MV-4-11 (cell line): ENCODE measurements at regions not wholly inside any gene's neighbourhood (a gene's known extent, or its start where the extent isn't known, plus 50 kb on each side); places are given as distances from the start of the nearest gene placed in this dataset.

Experiments used
- DNase-seq: peaks from one replicate; lab custom pipeline; 2025; lab: John Stamatoyannopoulos, UW

DNA sequence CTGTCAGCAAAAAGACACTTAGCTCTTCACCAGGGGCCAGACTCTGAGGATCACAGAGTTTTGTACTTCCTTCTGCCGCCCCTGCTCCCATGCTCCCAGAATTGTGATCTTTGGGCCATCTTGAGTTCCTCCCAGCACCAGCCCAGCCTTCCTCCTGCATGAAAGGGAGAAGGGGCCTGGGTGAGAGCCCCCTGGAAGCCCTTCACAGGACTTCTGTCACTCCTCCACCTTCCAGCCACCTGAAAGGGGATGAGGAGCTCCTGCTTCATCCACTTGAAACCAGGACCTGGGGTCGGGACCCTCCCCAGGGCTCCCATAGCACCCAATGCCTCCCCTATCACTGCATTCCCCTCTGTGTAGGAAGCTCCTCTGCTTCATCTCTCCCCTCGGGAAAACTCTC lies 174.2 kb downstream of the BUD13 start:
- no peak for DNase-seq

DNA sequence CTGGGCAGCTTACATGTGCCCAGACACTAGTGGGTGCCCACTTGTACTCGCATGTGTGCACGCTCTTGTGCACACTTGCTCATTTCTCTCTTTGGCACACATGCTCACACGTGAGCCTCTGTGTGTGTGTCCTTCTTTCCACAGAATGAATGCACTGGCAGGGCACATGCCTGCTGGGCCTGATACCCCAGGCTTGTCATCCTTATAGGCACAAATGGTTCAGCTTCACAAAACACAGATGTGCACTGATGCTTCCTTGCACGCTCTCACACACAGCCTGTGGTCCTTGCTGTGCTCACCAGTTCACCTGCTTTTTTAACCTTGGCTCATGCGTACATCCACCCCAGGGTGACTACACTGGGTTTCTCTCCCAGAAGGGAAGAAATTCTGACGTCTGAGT lies 174.8 kb downstream of the BUD13 start:
- no peak for DNase-seq

DNA sequence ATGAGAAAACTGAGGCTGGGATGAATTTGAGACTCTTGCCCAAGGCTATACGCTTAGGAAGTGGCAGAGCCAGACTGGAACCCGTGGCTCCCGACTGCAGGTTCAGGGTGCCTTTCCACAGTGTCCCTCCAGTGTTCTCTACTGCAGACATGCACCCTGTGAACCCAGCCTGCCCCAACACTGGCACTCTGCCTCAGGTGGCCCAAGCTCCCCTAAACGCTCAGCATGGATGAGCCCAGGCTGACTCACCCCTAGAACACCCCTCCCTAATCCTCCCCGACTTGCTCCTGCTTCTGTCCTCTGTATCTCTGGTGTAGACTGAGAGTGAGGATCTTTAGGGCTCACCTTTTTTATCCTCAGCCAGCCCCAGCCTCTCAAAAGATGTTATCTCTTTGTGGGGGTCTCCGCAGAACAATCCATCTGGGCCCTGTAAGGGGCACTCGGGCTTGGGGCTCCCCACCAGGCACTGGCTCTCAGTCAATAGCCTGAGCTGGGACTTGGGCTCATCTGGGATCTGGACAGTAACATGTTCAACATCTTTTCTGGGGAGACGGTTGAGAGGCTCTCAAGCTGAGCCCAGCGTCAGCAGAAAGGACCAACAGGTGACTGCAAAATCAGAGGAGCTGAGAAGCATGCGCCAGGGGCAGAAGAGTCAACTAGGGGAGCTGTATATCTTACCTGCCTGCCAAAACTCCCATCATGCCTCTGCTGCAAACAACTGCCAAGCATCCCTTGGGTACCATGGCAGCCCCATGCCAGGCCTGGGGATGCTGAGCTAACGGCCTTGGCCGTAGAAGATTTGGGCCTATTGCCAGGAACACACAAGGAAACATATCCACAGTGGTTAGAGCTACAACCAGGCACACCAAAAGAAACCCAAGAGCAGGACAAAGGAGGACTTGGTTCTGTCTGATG lies 176.2 kb downstream of the BUD13 start:
- DNase-seq, result no peak

DNA sequence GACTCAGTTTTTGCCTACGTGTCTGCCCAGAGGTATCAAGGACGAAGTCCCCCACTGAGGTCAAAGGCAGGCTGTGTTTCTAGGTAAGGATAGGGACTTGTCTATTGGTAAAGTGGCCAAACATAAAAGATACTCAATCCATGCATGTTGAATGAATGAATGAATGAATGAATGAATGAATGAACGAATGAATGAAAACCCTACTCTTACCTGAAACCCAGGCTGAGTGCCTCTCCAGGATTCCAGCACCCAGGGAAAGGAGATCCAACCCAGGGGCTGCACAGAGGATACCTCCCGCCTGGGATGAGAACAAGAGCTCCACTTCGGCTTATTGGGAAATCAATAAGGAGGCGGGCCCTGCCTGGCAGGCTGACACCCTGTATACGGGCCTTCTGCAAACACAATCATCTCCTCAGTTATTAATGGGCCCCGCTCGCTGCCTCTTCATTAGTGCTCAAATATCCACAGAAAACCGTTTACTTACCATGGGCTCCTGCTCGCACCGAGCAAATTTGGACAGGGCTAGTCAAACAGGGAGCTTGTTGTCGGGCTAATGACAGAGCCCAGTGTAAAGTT lies 177.4 kb downstream of the BUD13 start:
- DNase-seq, result no peak

DNA sequence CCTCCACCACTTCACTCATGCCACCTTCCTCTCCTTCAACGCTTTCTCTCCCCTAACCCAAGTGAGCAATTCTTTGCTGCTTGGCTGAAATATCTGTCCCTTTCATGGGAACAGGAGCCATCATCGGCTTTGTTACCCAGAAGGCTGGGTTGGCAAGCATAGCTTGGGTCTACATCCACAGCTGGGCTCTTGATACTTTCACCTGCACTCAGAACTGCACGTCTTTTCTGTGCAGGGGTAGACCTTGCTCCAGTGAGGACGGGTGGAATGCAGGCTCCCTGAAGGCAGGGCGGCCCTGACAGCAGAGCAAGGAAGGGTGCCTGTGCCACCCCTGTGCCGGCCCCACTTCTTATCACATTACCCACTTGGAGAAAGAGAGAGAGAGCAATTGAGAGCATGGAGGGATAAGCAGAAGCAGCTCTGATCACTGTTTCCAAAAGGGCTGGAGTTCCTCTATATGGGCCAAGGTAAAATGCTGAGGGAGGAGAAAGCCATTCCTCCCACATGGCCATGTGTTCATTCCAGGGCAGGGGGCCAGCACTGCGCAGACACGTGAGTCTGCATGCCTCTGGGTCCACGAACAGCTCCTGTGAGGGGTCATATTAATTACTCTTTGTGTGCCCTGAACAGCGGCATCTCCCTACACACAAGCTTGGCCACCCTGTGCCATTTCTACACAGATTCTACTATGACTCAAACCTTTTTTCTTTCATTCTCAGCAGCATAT lies 181.8 kb downstream of the BUD13 start:
- DNase-seq, result no peak

DNA sequence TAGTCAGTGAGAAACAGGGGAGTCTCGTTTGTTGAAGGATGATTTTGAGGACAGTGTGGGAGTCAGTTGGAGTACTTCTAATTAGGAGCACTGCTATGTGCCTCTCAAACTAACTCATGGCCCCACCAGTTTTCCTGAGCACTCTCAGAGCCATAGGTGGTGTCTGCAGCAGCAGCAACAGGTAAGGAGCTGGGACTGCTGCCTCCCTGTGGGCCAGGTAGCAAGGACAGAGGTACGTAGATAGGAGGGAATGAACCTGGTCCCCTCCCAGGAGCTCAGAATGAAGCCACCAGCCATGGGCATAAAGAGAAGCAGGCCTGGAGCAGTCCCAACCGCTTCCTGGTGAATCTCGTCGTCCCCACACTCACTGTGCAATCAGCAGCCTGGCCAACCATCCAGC lies 183.4 kb downstream of the BUD13 start:
- DNase-seq, result no peak

DNA sequence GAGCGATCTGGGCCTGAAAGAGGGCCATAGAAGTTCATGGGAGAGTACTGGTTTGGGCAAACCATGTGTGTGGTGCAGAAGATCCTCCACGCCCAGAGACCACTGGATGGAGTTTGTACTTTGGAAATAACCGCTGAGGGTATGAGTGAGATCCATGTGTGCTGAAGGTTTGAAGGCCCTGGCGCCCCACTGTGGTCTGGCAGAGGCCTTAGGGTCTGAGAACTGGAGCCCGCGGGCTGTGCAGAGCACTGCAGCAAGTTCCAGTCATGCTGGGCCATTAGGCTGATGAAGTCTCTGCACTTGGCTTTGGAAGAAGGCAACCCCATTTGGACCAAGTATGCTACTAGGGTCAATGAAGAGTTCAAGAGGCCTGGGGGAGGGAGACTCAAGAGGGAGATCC lies 186.4 kb downstream of the BUD13 start:
- DNase-seq, result no peak

DNA sequence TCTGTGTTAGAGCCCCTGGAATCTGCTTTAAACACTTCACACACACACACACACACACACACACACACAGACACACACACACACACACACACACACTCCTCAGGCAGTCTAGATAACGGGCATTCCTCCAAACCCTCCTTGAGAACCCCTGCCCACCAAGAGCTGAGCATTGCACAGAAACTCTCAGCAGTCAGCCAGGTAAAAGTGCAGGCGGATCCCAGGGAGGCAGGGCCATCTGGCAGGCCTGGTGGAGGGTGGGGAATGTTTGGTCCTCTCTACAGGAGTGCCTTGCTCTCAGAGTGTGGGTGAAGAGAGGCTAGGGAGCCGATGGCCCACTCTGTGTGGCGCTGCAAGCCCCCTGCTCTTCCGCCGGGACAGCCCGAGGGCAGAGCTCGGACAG lies 190.2 kb downstream of the BUD13 start:
- DNase-seq, result no peak

DNA sequence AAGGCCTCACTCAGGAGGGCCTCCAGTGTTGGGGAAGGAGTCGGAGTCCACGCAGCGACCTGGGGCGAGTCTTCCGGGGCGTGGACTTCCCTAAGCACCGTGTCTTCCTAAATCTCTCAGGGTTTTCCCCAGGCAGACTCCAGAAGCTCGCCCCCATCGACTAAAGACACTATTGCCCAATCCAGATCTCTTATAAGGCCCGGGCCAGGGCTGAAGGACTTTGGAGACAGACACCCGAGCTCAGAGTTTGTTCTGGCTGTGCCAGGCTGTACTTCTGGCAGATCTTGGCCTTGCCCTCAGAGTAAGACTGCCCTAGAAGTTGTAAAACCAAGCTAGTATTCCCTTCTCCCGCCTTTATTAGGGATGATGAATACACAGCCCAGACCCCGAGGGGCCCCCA lies 191.4 kb downstream of the BUD13 start:
- DNase-seq, result no peak

DNA sequence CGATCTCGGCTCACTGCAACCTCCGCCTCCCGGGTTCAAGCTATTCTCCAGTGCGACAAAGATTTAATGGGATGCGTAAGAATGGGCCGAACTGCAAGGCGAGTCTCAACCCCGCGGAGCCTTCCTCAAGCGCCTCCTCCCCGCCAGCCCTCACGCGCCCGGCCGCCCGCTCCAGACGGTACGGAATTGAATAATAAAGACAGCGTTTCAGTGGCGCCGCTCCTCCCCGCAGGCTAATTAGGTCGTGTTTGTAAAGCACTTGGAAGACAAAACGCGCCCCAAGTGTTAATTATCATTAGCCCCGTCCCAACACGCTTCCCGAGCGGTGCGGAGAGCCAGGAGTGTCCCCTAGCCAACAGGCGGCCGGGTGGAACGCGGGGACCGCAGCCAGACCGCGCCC lies 192.0 kb downstream of the BUD13 start:
- DNase-seq, result no peak

DNA sequence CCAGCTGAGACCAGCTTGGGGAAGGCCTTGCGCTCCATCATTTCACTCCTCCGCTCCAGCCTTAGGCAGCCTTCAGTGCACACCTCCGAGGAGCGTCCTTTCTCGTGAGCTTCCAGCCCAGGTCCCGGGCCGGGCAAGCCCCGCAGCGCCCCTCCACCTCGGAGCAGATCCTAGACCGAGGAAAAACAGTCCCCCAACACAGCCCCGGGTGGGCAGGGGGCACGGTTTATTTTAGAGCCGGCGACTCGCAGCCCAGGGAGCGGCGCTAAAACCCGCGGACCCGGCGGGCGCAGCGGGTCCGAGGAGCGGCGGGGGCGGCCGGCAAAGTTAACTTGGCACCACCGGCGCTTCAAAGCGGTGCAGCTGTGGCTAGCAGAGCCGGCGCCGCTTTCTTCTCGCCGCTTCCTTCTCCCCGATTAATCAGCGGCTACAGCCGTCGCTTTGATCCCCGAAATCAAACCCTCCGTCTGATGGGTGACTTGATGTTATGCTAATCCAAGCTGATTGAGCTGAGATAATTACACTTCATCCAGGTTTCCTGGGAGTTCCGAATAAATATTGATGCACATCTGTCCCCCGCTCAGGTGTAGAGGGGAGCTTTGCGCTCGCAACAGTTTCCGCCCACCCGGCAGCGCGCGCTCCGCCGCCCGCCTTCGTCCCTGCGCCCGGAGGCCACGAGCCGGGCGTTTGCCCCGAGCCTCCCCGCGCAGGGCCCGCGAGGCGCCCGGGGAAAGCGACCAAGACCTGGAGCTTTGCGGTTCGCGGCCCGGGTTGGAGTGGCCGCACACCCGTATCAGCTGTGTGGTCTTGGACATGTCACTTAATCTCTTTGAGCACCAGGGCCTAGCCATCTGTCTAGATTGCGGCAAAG lies 192.7 kb downstream of the BUD13 start:
- DNase-seq, result no peak

DNA sequence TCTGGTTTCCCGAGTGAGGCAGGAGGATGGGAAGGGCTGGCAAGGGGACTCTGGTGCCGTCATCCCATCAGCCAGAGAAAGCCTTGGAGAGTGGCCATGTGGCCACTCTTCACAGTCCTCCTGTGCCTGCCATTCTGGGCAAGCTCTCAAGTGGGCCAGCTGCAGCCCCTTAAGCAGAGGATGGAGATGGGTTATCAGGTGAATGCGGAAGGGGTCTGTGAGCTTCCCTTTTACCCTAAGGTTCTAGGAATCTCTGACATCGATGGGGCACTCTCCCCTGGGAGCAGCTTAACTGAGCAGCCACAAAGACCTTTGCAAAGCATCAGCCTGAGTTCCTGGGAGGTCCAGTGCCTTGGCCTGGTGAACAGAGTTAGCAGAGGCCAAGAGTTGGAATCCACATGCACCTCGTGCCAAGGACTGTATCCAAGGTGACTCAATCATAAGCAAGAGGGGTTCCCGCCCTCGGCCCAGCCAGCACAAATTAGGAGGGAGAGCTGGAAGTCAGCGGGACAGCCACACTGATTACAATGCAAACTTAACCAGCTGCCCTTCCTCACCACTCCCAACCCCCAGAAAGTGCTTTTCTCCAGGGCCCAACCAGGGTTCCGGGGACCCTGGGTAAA lies 193.6 kb downstream of the BUD13 start:
- no peak for DNase-seq

DNA sequence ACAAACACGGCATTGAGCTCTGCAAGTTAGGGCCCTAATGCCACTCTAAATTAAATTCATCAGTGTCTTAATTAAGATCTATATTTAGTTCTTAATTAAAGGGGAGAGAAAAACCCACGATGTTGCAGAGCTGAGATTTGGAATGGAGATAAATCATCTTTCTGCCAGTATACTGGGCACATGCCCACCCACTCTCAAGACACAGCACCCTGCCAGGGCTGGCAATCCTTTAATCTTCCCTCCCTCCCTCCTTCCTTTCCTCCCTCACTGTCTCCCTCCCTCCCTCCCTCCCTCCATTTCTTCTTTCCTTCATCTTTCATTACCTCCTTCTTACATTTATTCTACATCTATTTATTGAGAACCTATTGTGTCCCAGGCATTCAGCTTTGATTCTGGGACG lies 194.8 kb downstream of the BUD13 start:
- no peak for DNase-seq

DNA sequence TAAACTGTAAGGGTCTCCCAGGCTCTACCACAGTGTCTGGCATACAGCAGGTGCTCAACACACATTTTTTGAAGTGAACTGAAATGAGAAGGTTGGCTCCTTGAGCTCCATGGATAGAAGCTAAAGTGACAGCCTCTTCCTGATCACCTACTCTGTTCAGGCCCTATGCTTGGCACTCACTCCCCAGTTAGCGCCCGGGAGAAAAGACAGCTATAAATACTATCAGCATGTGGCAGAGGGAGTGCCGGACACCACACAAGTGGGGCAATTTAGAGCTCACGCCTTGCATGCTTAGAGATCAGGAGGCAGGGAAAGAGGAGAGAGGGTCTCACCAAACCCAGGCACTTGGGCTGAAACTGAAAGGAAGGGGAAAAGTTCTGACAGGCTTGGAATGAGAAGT lies 195.5 kb downstream of the BUD13 start:
- no peak for DNase-seq

DNA sequence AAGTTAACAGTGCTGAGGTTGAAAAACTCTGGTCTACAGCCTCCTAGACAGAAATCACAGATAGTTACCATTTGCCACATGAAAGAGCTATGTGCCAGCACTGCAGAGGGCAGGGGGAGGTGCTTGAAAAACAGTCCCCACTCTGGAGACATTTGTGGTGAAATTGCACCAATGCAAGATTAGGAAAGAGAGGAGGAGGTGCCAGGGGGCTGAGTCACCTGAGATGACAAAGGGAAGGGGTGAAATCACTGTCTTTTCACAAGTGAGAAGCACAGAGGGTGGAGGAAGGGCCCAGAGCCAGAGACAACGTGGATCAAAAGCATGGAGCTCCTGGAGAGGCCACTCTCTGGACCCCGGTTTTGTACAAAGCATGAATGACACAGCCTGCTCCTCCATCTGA lies 196.3 kb downstream of the BUD13 start:
- DNase-seq, result no peak

DNA sequence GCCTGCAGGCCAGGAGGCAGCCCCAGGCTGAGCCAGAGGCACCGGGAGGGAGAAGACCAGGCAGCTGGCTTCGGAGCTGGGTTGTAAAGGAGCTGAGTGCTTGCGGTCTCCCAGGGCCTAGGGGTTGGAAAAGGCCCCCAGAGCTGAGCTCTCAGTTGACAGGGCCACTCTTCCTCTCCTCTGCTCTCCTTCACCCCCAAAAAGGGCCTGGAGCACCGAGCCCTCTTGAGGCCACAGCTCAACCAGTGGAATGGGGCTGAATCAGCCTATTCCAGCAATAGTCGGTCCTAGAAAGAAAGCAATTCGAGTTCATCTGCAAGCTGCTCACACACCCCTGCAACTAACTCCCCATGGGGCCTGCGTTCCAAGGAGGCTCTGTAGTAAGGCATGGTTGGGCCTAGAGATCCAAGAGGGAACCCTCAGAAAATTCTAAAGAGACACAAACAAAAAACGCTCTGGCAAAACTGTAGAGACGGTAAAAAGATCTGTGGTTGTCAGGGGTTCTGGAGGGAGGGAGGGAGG lies 205.0 kb downstream of the BUD13 start:
- DNase-seq, result no peak

DNA sequence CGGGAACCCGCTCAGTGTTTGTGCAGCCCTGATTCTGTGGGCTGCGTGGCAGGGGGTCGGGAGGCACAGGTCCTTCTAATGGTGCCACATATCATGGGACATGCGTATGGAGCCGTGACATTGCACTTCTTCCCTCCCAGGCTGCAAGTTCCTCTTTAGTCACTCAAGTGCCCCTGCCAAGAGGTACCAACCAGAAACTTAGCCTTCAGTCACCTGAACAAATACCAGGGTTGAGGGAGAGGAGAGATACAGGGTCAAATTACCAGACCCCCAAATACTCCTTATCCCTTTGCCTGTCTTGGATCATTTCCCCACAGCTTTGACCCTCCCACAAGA lies 209.1 kb downstream of the BUD13 start:
- DNase-seq, result no peak

DNA sequence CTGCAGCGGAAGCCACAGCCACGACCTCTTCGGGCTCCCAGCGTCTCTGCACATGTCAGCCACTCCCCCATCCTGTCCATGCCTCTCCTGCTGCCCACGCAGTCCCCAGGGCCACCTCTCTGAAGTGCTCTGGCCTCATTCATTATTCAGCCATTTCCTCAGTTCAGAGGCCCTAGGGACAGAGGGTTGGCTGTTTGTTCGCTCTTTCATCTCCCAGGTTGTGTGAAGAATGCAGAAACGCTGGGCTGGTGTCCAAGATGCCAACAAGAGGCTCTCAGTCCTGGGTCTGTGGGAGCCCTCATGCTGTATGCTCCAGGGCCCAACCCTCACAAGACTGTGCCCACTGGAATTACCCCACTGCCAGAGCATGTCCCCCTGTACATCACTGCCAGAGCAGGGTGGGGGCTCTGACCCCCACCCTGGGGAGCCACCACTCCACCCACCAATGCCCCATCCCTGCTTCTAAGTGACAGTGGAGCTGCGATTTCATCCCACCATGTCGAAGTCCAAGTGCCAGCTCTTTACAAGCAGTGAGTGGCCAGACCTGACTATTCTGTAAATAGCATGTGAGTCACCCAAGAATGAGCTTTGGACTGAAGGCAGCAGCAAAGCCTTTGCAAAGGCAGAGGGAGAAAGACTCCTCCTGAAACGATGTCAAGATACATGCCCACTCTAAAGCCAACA lies 209.6 kb downstream of the BUD13 start:
- no peak for DNase-seq

DNA sequence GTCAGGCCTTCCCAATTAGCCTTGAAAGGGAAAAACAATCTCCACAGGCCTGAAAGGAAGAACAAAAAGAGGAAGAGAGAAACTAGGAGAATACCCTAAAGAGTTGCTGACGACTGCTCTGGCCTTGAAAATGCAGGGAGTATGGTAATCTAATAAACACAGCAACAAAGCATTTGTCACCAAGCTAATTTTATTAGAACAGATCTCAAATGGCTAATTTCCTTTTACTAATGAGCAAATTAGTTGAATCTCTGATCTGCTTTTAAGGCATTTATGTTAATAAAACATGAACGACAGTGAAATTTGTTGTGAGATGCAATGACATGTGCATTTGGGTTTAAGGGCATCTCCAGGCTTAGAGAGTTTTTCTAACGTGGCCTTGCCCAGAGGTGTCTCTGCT lies 212.2 kb downstream of the BUD13 start:
- no peak for DNase-seq

DNA sequence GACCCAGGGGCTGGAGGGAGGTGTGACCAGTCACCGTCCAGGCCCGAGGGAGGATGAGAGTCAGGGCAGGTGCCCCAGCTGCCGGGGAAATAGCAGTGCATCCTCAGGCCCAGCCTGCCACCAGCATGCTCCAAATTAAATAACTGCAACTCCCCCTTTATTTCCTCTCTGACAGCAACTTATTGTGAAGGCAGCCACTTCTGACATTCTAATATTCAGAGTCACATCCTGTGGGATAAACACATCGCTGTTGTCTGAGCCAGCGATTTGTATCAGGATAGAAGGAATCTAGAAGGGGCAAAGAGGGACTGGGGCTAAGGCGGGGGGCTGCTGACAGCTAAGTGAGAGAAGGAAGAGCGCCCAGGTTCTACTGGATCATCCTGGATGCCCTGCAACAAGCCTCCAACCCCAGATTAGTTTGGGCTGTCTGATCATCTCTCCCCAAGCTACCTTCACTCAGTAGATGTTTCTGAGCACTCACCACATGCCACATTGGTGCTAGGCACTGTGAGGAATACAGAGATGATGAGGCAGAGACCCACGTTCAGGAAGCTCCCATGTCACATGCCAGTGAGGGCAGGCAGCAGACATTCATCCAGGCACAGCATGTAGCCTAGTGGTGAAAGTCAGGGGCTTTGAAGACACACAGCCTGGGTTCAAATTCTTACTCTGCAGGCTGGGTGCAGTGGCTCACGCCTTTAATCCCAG lies 214.1 kb downstream of the BUD13 start:
- no peak for DNase-seq
